Esophagus muscularis mucosa (tissue), 3 donors: ENCODE measurements at regions not wholly inside any gene's neighbourhood (a gene's known extent, or its start where the extent isn't known, plus 50 kb on each side); places are given as distances from the start of the nearest gene placed in this dataset.

ENCODE experiments used
- POLR2A ChIP-seq: fragments of 450-650 bp; IDR thresholded peaks from one replicate; pipeline ENCODE4 v1.6.1; 2017; ENCODE audit warnings: antibody characterized with exemption, moderate library complexity, mild to moderate bottlenecking, low read depth
- TF ChIP-seq, protein P1 (sequence below), 3 experiments: fragments of 200-600 bp in 2 of 3; fragments of 450-650 bp in 1 of 3; sonication (generic) in 2 of 3; IDR thresholded peaks; one replicate each; pipeline ENCODE4 v1.5.1; 2017 to 2019; ENCODE audit warnings: antibody characterized with exemption in 3 of 3, mild to moderate bottlenecking in 2 of 3, moderate library complexity in 1 of 3

DNA sequence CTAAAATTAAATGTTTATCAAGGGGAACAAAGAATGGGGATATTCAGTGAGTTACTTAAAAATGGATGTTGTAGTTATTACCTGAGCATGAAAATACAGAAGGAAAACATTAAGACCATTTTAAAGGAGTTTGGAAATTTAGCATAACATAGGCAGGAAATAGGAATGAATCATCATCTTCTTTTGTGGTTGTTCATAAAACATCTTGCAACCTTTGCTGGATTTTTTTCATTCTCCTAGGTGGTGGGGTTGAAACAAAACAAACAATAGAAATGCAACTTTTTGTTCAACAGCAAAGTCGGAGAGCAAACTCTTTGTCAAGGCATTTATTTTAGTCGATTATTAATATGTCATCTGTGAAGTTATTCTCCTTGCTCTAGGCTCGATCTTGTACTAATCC lies 275.1 kb downstream of the IPO8 start:
- TF ChIP-seq, protein P1, sequence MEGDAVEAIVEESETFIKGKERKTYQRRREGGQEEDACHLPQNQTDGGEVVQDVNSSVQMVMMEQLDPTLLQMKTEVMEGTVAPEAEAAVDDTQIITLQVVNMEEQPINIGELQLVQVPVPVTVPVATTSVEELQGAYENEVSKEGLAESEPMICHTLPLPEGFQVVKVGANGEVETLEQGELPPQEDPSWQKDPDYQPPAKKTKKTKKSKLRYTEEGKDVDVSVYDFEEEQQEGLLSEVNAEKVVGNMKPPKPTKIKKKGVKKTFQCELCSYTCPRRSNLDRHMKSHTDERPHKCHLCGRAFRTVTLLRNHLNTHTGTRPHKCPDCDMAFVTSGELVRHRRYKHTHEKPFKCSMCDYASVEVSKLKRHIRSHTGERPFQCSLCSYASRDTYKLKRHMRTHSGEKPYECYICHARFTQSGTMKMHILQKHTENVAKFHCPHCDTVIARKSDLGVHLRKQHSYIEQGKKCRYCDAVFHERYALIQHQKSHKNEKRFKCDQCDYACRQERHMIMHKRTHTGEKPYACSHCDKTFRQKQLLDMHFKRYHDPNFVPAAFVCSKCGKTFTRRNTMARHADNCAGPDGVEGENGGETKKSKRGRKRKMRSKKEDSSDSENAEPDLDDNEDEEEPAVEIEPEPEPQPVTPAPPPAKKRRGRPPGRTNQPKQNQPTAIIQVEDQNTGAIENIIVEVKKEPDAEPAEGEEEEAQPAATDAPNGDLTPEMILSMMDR (IDR thresholded peaks at IDR 0.05): no peak
- TF ChIP-seq POLR2A: no peak
